HUES48 (cell line): ENCODE measurements at regions not wholly inside any gene's neighbourhood (a gene's known extent, or its start where the extent isn't known, plus 50 kb on each side); places are given as distances from the start of the nearest gene placed in this dataset.

Source experiments
- H3K27ac ChIP-seq: one replicate; pipeline ENCODE4 v1.7.0; 2013; ENCODE audit warnings: low read depth, low read length, inconsistent platforms
- H3K27me3 ChIP-seq: 2 replicates; pipeline ENCODE4 v1.6.1; 2013; ENCODE audit warnings: mild to moderate bottlenecking, low read length; ENCODE audit not compliant: control insufficient read depth, insufficient read depth
- H3K36me3 ChIP-seq: 2 replicates; pipeline ENCODE4 v1.6.1; 2013; ENCODE audit warnings: low read length; ENCODE audit not compliant: control insufficient read depth, insufficient read depth
- H3K4me1 ChIP-seq: 2 replicates; pipeline ENCODE4 v1.6.1; 2013; ENCODE audit warnings: mild to moderate bottlenecking, low read length; ENCODE audit not compliant: control insufficient read depth, insufficient read depth
- H3K4me3 ChIP-seq: 2 replicates; pipeline ENCODE4 v1.5.1; 2013; ENCODE audit warnings: mild to moderate bottlenecking, low read depth, low read length
- H3K9ac ChIP-seq: 2 replicates; pipeline ENCODE4 v1.6.1; 2013; ENCODE audit warnings: mild to moderate bottlenecking, low read depth, low read length, moderate library complexity
- H3K9me3 ChIP-seq: 2 replicates; pipeline ENCODE4 v1.6.1; 2013; ENCODE audit warnings: low read length; ENCODE audit not compliant: control insufficient read depth, insufficient read depth

- Histone ChIP-seq H3K4me1 (peaks cover 18% of the 10 kb centered on the region), H3K36me3 (peaks cover 4% of the 10 kb centered on the region; the same call in 1 of the 2 replicates), H3K9me3 (no peaks in the 10 kb centered on the region), H3K4me3 (no peak overlapping the region; the same call in 1 of the 2 replicates), H3K27me3 (no peaks in the 10 kb centered on the region), H3K27ac (peak overlapping the region; percentile 16), H3K9ac (no peak overlapping the region)
These were observed 146.1 kb downstream of the HAUS1 start for GRCh38 chr18:46250084-46250811.

- Histone ChIP-seq H3K27ac (no peak overlapping the region), H3K27me3 (no peaks in the 10 kb centered on the region), H3K36me3 (peaks cover 4% of the 10 kb centered on the region; the same call in 1 of the 2 replicates), H3K9me3 (no peaks in the 10 kb centered on the region), H3K4me1 (peaks cover 16% of the 10 kb centered on the region), H3K4me3 (no peak overlapping the region; the same call in 1 of the 2 replicates), H3K9ac (no peak overlapping the region)
These were observed 146.6 kb downstream of the HAUS1 start for GRCh38 chr18:46250812-46251173.

GRCh38 chr18:46252759-46253158, 148.6 kb downstream of the HAUS1 start:
- no peaks in the 10 kb centered on the region for H3K27me3 ChIP-seq
- H3K9ac ChIP-seq: no peak overlapping the region
- no peak overlapping the region for H3K4me3 ChIP-seq
- H3K4me1 ChIP-seq: peaks cover 11% of the 10 kb centered on the region
- H3K9me3 ChIP-seq: no peaks in the 10 kb centered on the region
- peaks cover 4% of the 10 kb centered on the region; the same call in 1 of the 2 replicates for H3K36me3 ChIP-seq
- H3K27ac ChIP-seq: no peak overlapping the region

GRCh38 chr18:46253498-46253897, 149.3 kb downstream of the HAUS1 start:
- H3K9ac ChIP-seq: no peak overlapping the region
- H3K27ac ChIP-seq: no peak overlapping the region
- H3K27me3 ChIP-seq: no peaks in the 10 kb centered on the region
- H3K4me1 ChIP-seq: peaks cover 11% of the 10 kb centered on the region
- no peaks in the 10 kb centered on the region for H3K9me3 ChIP-seq
- no peak overlapping the region for H3K4me3 ChIP-seq
- peaks cover 4% of the 10 kb centered on the region; the same call in 1 of the 2 replicates for H3K36me3 ChIP-seq

GRCh38 chr18:46256078-46256477, 151.9 kb downstream of the HAUS1 start:
- H3K9me3 ChIP-seq: no peaks in the 10 kb centered on the region
- H3K4me1 ChIP-seq: peaks cover 13% of the 10 kb centered on the region
- H3K4me3 ChIP-seq: no peak overlapping the region
- H3K27me3 ChIP-seq: no peaks in the 10 kb centered on the region
- no peak overlapping the region for H3K9ac ChIP-seq
- peaks cover 4% of the 10 kb centered on the region; the same call in 1 of the 2 replicates for H3K36me3 ChIP-seq
- no peak overlapping the region for H3K27ac ChIP-seq

- Histone ChIP-seq H3K4me3 (no peak overlapping the region), H3K9ac (no peak overlapping the region), H3K9me3 (no peaks in the 10 kb centered on the region), H3K36me3 (peaks cover 4% of the 10 kb centered on the region; the same call in 1 of the 2 replicates), H3K27me3 (no peaks in the 10 kb centered on the region), H3K27ac (no peak overlapping the region), H3K4me1 (peaks cover 26% of the 10 kb centered on the region)
These were observed 153.2 kb downstream of the HAUS1 start for GRCh38 chr18:46257366-46257765.

GRCh38 chr18:46260016-46260878, 156.1 kb downstream of the HAUS1 start:
- H3K27me3 ChIP-seq: no peaks in the 10 kb centered on the region
- no peaks in the 10 kb centered on the region for H3K9me3 ChIP-seq
- peaks cover 55% of the 10 kb centered on the region for H3K4me1 ChIP-seq
- no peak overlapping the region for H3K4me3 ChIP-seq
- no peak overlapping the region for H3K9ac ChIP-seq
- H3K27ac ChIP-seq: peak overlapping the region; percentile 23
- H3K36me3 ChIP-seq: peaks cover 8% of the 10 kb centered on the region; the same call in 1 of the 2 replicates

- Histone ChIP-seq H3K36me3 (peaks cover 8% of the 10 kb centered on the region; the same call in 1 of the 2 replicates), H3K4me3 (no peak overlapping the region), H3K4me1 (peaks cover 61% of the 10 kb centered on the region), H3K27ac (no peak overlapping the region), H3K9ac (no peak overlapping the region), H3K27me3 (no peaks in the 10 kb centered on the region), H3K9me3 (no peaks in the 10 kb centered on the region)
These were observed 156.6 kb downstream of the HAUS1 start for GRCh38 chr18:46260879-46261143.

GRCh38 chr18:46261799-46262198, 157.6 kb downstream of the HAUS1 start:
- Histone ChIP-seq H3K4me3 (peak overlapping the region; percentile 23; the same call in 1 of the 2 replicates), H3K4me1 (peaks cover 68% of the 10 kb centered on the region), H3K36me3 (peaks cover 8% of the 10 kb centered on the region; the same call in 1 of the 2 replicates), H3K27me3 (no peaks in the 10 kb centered on the region), H3K9ac (no peak overlapping the region), H3K27ac (peak overlapping the region; percentile 79), H3K9me3 (no peaks in the 10 kb centered on the region)

GRCh38 chr18:46262856-46263255, 158.7 kb downstream of the HAUS1 start:
- Histone ChIP-seq H3K4me3 (no peak overlapping the region), H3K9ac (no peak overlapping the region), H3K4me1 (peaks cover 68% of the 10 kb centered on the region), H3K27ac (peak overlapping the region; percentile 4), H3K36me3 (peaks cover 8% of the 10 kb centered on the region; the same call in 1 of the 2 replicates), H3K27me3 (no peaks in the 10 kb centered on the region), H3K9me3 (no peaks in the 10 kb centered on the region)

- Histone ChIP-seq H3K36me3 (peaks cover 8% of the 10 kb centered on the region; the same call in 1 of the 2 replicates), H3K27me3 (no peaks in the 10 kb centered on the region), H3K9ac (peak overlapping the region; percentile 27; the same call in 1 of the 2 replicates), H3K4me3 (peak overlapping the region; percentile 21; the same call in 1 of the 2 replicates), H3K9me3 (no peaks in the 10 kb centered on the region), H3K4me1 (peaks cover 68% of the 10 kb centered on the region), H3K27ac (peak overlapping the region; percentile 82)
These were observed 160.1 kb downstream of the HAUS1 start for GRCh38 chr18:46264255-46264654.
